K562 (cell line): ENCODE measurements at regions not wholly inside any gene's neighbourhood (a gene's known extent, or its start where the extent isn't known, plus 50 kb on each side); places are given as distances from the start of the nearest gene placed in this dataset.

ENCODE experiments used
- ATAC-seq: fragments of 200-7000 bp; cut with Tn5 transposase; 3 replicates; pipeline ENCODE4 v1.9.1; 2020; ENCODE audit warnings: moderate library complexity
- BruUV-seq: library from RNA; stranded (reverse); fragments of 400-500 nt; replicated peaks from 2 replicates; lab custom pipeline; 2021; lab: Mats Ljungman, UMichigan
- CTCF ChIA-PET: fragments of 300-600 bp; formaldehyde crosslinking; extraction: SDS; loops from one replicate; lab custom pipeline; 2021; ENCODE audit warnings: low intra/inter-chr PET ratio; lab: Yijun Ruan, JAX
- POLR2A ChIA-PET: fragments of 300-600, 350-650 bp; sonication (Branson Sonifier 250); formaldehyde crosslinking; extraction: SDS; loops from one replicate; lab custom pipeline; 2021; ENCODE audit warnings: antibody characterized with exemption, inconsistent platforms; lab: Yijun Ruan, JAX
- DNase-seq, 4 experiments: peaks; one replicate each; pipeline versions ENCODE4 v3.0.0 to v3.0.0-alpha.2; 2011 to 2018; ENCODE audit warnings: low spot score in 3 of 4, mixed read lengths in 3 of 4; ENCODE audit errors: extremely low read depth in 1 of 4
- FAIRE-seq: peaks from 2 replicates; lab custom pipeline; 2011; peaks lifted over from hg19 to GRCh38; lab: Jason Lieb, UNC
- H2AFZ ChIP-seq: 2 replicates; pipeline ENCODE4 v1.6.0; 2011; ENCODE audit warnings: low read depth, low read length, control low read depth, inconsistent platforms
- H3K27ac ChIP-seq: fragments of 200-600 bp; 3 replicates; pipeline ENCODE4 v1.8.0; 2011; ENCODE audit warnings: low read depth, mild to moderate bottlenecking, control low read depth, inconsistent platforms, low read length, moderate library complexity, mixed read lengths; ENCODE audit errors: extremely low read depth
- H3K27me3 ChIP-seq, 2 experiments: fragments of 300-600 bp in 1 of 2; 2 replicates in 1 of 2; 3 replicates in 1 of 2; pipeline versions ENCODE4 v1.6.0 to v1.8.0; 2011; ENCODE audit warnings: inconsistent platforms in 2 of 2, low read length in 2 of 2, mild to moderate bottlenecking in 1 of 2, mixed read lengths in 1 of 2, moderate library complexity in 1 of 2; ENCODE audit not compliant: control insufficient read depth in 2 of 2, insufficient read depth in 2 of 2
- H3K36me3 ChIP-seq: fragments of 300-600 bp; 3 replicates; pipeline ENCODE4 v1.8.0; 2011; ENCODE audit warnings: mild to moderate bottlenecking, low read length, inconsistent platforms; ENCODE audit not compliant: control insufficient read depth, insufficient read depth
- H3K4me1 ChIP-seq, 2 experiments: fragments of 200-600 bp in 1 of 2; replicated peaks in 1 of 2; 2 replicates in 1 of 2; 3 replicates in 1 of 2; pipeline versions ENCODE4 v1.5.1 to v1.8.0; 2011; ENCODE audit warnings: inconsistent platforms in 2 of 2, low read length in 2 of 2, mild to moderate bottlenecking in 1 of 2, mixed read lengths in 1 of 2, moderate library complexity in 1 of 2; ENCODE audit not compliant: control insufficient read depth in 2 of 2, insufficient read depth in 2 of 2
- H3K4me2 ChIP-seq: 2 replicates; pipeline ENCODE4 v1.6.1; 2011; ENCODE audit warnings: low read length, control low read depth, inconsistent platforms, mixed read lengths; ENCODE audit not compliant: insufficient read depth
- H3K4me3 ChIP-seq: fragments of 200-600 bp; sonication (generic), shearing (Covaris generic); 2 replicates; pipeline ENCODE4 v1.5.1; 2016; ENCODE audit warnings: control low read depth, inconsistent platforms
- H3K79me2 ChIP-seq: fragments of 200-600 bp; 3 replicates; pipeline ENCODE4 v1.8.0; 2011; ENCODE audit warnings: low read length, inconsistent platforms; ENCODE audit not compliant: control insufficient read depth, insufficient read depth
- H3K9ac ChIP-seq, 2 experiments: 2 replicates each; pipeline versions ENCODE4 v1.6.0 to v1.6.1; 2011; ENCODE audit warnings: low read depth in 2 of 2, low read length in 2 of 2, control low read depth in 1 of 2, inconsistent platforms in 1 of 2, mild to moderate bottlenecking in 1 of 2, mixed read lengths in 1 of 2; ENCODE audit not compliant: insufficient read depth in 1 of 2
- H3K9me1 ChIP-seq: one replicate; pipeline ENCODE4 v1.6.0; 2011; ENCODE audit warnings: inconsistent platforms, mild to moderate bottlenecking, low read length, moderate library complexity; ENCODE audit not compliant: control insufficient read depth, insufficient read depth
- H3K9me3 ChIP-seq: replicated peaks from 2 replicates; pipeline ENCODE4 v1.5.1; 2011; ENCODE audit warnings: low read depth, low read length, inconsistent platforms; ENCODE audit not compliant: control insufficient read depth, insufficient read depth
- H4K20me1 ChIP-seq: replicated peaks from 2 replicates; pipeline ENCODE4 v1.6.1; 2011; ENCODE audit warnings: low read length, inconsistent platforms, mixed read lengths; ENCODE audit not compliant: control insufficient read depth, insufficient read depth
- ELF4 ChIP-seq: fragments of 450-650 bp; formaldehyde crosslinking; IDR thresholded peaks from 2 replicates; pipeline ENCODE4 v1.4.0; 2022; ENCODE audit warnings: missing genetic modification characterization
- HIVEP1 ChIP-seq: fragments of 250-450 bp; sonication (Bioruptor Pico); IDR thresholded peaks from 2 replicates; pipeline ENCODE4 v1.4.0; 2020; ENCODE audit warnings: mild to moderate bottlenecking
- MBD2 ChIP-seq: sonication (generic); IDR thresholded peaks from 2 replicates; pipeline ENCODE4 v1.6.1; 2016; ENCODE audit warnings: low read depth, borderline replicate concordance
- NR1H2 ChIP-seq: sonication (generic); formaldehyde crosslinking; IDR thresholded peaks from 2 replicates; pipeline ENCODE4 v1.4.0; 2020; ENCODE audit warnings: mild to moderate bottlenecking, missing genetic modification reagents
- ZNF175 ChIP-seq: fragments of 200-800 bp; sonication (Bioruptor generic); IDR thresholded peaks from 2 replicates; pipeline ENCODE4 v1.6.1; 2016; ENCODE audit warnings: low read depth, mild to moderate bottlenecking, missing genetic modification characterization, missing compliant biosample characterization
- ZNF311 ChIP-seq: fragments of 250-450 bp; sonication (Bioruptor Pico); IDR thresholded peaks from 2 replicates; pipeline ENCODE4 v1.4.0; 2020; ENCODE audit warnings: mild to moderate bottlenecking, moderate library complexity
- ZNF79 ChIP-seq: fragments of 250-450 bp; sonication (Bioruptor Pico); IDR thresholded peaks from 2 replicates; pipeline ENCODE4 v1.4.0; 2020; ENCODE audit warnings: low read depth, mild to moderate bottlenecking, moderate library complexity
- WGBS: fragments of 100-300 bp; shearing (Covaris generic); methylation state at CpG from one replicate; pipeline ENCODE4 v1.1.6; 2016; ENCODE audit warnings: low coverage, mixed read lengths; ENCODE audit not compliant: insufficient coverage; ENCODE audit errors: missing lambda C conversion rate; 5-methylcytosine and 5-hydroxymethylcytosine counted together
- in situ Hi-C: fragments of 300-500 bp; cut with MboI; formaldehyde crosslinking; loops from 4 replicates; pipeline ENCODE4 v1.15.0; 2018; ENCODE audit warnings: inconsistent platforms, mixed read lengths
- intact Hi-C: fragments of 100-400 bp; cut with micrococcal nuclease; formaldehyde crosslinking; loops from 2 replicates; pipeline ENCODE4 v1.14.2; 2022

DNA sequence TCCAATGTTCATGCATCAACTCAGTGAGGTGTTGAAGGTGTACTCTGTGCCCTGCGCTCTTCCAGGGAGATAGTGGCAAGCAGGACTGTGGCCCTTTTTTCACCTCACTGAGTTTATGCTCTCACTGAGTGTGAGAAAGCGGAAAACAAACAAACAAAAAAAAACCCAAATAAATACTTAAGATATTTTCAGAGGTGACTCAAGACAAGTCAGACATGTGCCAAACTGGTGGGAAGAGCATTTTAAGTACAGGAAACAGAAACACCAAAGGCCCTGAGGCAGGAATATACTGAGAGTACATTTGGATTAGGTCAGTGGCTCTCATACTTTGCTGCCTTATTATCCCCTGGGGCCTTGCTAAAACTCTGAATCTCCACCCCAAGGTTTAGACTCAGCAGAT lies 111.9 kb upstream of the IGFBP3 start:
- Histone ChIP-seq H3K27me3 (no peaks in the 10 kb centered on the region; a peak in 1 of 5 replicates), H3K4me3 (no peak overlapping the region), H2AFZ (no peak overlapping the region), H3K9me1 (no peaks in the 10 kb centered on the region), H4K20me1 (no peaks in the 10 kb centered on the region), H3K9me3 (no peaks in the 10 kb centered on the region), H3K9ac (no peak overlapping the region), H3K36me3 (no peaks in the 10 kb centered on the region), H3K79me2 (no peaks in the 10 kb centered on the region), H3K4me1 (no peaks in the 10 kb centered on the region), H3K4me2 (no peak overlapping the region), H3K27ac (no peak overlapping the region)
- in situ Hi-C loops = no loop called here
- intact Hi-C loops = no loop called here
- FAIRE-seq (no peak), DNase-seq (no peak), ATAC-seq (no peak)
- POLR2A ChIA-PET = no interaction called here
- CTCF ChIA-PET = no interaction called here
- 0% methylated on average over 2 of the region's 2 CpGs for whole genome bisulfite sequencing
- BruUV-seq = no TSS peak
- TF ChIP-seq NR1H2 (CRISPR knock-in tag) (no peak), MBD2 (no peak), ZNF175 (CRISPR knock-in tag) (no peak), HIVEP1 (CRISPR knock-in tag) (no peak), ELF4 (CRISPR knock-in tag) (no peak), ZNF79 (CRISPR knock-in tag) (no peak)

DNA sequence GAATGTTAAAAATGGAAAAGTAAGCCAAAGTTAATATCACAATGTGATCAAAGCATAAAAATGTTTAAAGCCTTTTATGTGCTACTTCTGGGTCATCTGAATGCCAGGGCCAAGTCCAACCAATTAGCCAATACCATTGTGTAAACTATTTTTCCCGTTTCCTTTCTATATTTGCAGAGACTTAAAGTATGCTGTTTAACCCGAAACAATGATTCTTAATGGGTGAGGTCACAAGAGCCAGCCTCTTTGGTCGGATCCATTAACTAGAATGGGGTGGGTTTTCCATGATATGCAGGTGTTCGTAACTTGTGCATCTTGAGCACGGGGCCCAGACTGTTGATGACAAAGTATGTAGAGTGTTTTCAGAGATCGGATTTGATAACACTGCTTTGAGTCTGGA lies 111.3 kb upstream of the IGFBP3 start:
- CTCF ChIA-PET = no interaction called here
- no peak for ATAC-seq

More for the DNA sequence above, 111.3 kb upstream of the IGFBP3 start:
- DNase-seq (no peak), FAIRE-seq (no peak)
- in situ Hi-C loops (no loop called here), intact Hi-C loops (no loop called here)
- Histone ChIP-seq H3K4me1 (no peaks in the 10 kb centered on the region), H3K27ac (no peak overlapping the region), H3K4me3 (no peak overlapping the region), H3K79me2 (no peaks in the 10 kb centered on the region), H3K4me2 (no peak overlapping the region), H3K9me3 (no peaks in the 10 kb centered on the region), H3K36me3 (no peaks in the 10 kb centered on the region), H4K20me1 (no peaks in the 10 kb centered on the region), H3K27me3 (no peaks in the 10 kb centered on the region; a peak in 1 of 5 replicates), H2AFZ (no peak overlapping the region), H3K9ac (no peak overlapping the region), H3K9me1 (no peaks in the 10 kb centered on the region)
- 0% methylated on average over 6 of the region's 6 CpGs for WGBS
- TF ChIP-seq ZNF311 = no peak
- BruUV-seq = no TSS peak
- POLR2A ChIA-PET = no interaction called here
